MM.1S (cell line): ENCODE measurements at regions not wholly inside any gene's neighbourhood (a gene's known extent, or its start where the extent isn't known, plus 50 kb on each side); places are given as distances from the start of the nearest gene placed in this dataset.

Experiments used
- DNase-seq: peaks from one replicate; pipeline ENCODE4 v3.0.0-alpha.2; 2015
- H2AFZ ChIP-seq: fragments of 300-600 bp; sonication (generic); 2 replicates; pipeline ENCODE4 v1.6.0; 2016; ENCODE audit warnings: antibody characterized with exemption, low read length
- H3F3A ChIP-seq: fragments of 300-600 bp; sonication (generic); 2 replicates; pipeline ENCODE4 v1.6.1; 2016; ENCODE audit warnings: mild to moderate bottlenecking, antibody characterized with exemption, low read length, moderate library complexity, mixed read lengths; ENCODE audit not compliant: insufficient read depth
- H3K27ac ChIP-seq: fragments of 300-600 bp; sonication (generic); 2 replicates; pipeline ENCODE4 v1.5.1; 2016; ENCODE audit warnings: mild to moderate bottlenecking, low read length
- H3K27me3 ChIP-seq: fragments of 300-600 bp; sonication (generic); replicated peaks from 2 replicates; pipeline ENCODE4 v1.6.0; 2016; ENCODE audit warnings: low read length; ENCODE audit not compliant: insufficient read depth
- H3K36me3 ChIP-seq: fragments of 300-600 bp; sonication (generic); replicated peaks from 2 replicates; pipeline ENCODE4 v1.6.1; 2016; ENCODE audit warnings: mild to moderate bottlenecking, low read length, mixed read lengths; ENCODE audit not compliant: insufficient read depth
- H3K4me1 ChIP-seq: fragments of 300-600 bp; sonication (generic); 2 replicates; pipeline ENCODE4 v1.6.1; 2016; ENCODE audit warnings: low read length, mixed read lengths
- H3K4me2 ChIP-seq: fragments of 300-600 bp; sonication (generic); 2 replicates; pipeline ENCODE4 v1.6.0; 2016; ENCODE audit warnings: low read depth, low read length
- H3K4me3 ChIP-seq: fragments of 300-600 bp; sonication (generic); 2 replicates; pipeline ENCODE4 v1.5.1; 2016; ENCODE audit warnings: low read length, mixed read lengths
- H3K79me2 ChIP-seq: fragments of 300-600 bp; sonication (generic); 2 replicates; pipeline ENCODE4 v1.6.1; 2016; ENCODE audit warnings: mixed run types, low read length, mixed read lengths
- H3K9ac ChIP-seq: fragments of 300-600 bp; sonication (generic); 2 replicates; pipeline ENCODE4 v1.6.1; 2016; ENCODE audit warnings: low read length, mixed read lengths
- H3K9me2 ChIP-seq: fragments of 300-600 bp; sonication (generic); replicated peaks from 2 replicates; pipeline ENCODE4 v1.6.1; 2016; ENCODE audit warnings: mild to moderate bottlenecking, low read length, mixed read lengths; ENCODE audit not compliant: insufficient read depth
- H3K9me3 ChIP-seq: fragments of 300-600 bp; sonication (generic); replicated peaks from 2 replicates; pipeline ENCODE4 v1.6.1; 2016; ENCODE audit warnings: mild to moderate bottlenecking, low read length, mixed read lengths; ENCODE audit not compliant: insufficient read depth
- H4K20me1 ChIP-seq: fragments of 300-600 bp; sonication (generic); 2 replicates; pipeline ENCODE4 v1.6.1; 2016; ENCODE audit warnings: mild to moderate bottlenecking, low read length, moderate library complexity, mixed read lengths; ENCODE audit not compliant: insufficient read depth
- EZH2 ChIP-seq: fragments of 300-600 bp; sonication (generic); optimal IDR thresholded peaks from 2 replicates; pipeline ENCODE3; 2017; ENCODE audit warnings: low read depth, mild to moderate bottlenecking, antibody characterized with exemption, low read length, mixed read lengths
- EZH2phosphoT487 ChIP-seq: fragments of 300-600 bp; sonication (generic); IDR thresholded peaks from 2 replicates; pipeline ENCODE4 v1.6.1; 2018; ENCODE audit warnings: antibody characterized with exemption, low read length
- TF ChIP-seq, protein P1 (sequence below): fragments of 300-600 bp; sonication (generic); IDR thresholded peaks from 2 replicates; pipeline ENCODE4 v1.5.1; 2016; ENCODE audit warnings: antibody characterized with exemption, low read length, mixed read lengths

DNA sequence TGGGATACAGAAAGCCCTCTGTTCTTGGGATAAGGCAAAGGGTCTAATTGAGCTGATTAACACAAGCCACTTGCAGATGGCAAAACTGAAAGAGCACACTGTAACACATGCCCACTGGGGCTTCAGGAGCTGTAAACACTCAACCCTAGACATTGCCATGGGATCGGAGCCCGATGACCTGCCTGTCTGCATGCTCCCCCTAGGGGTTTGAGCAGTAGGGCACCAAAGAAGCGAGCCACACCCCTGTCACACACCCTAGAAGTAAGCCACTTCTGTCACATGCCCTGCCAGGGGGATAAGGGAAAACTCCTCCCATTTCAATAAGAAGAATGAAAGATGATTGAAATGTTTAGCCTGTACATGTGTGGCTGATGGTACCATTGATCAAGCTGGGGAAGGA is 81.3 kb upstream of the IRX6 start:
- Histone ChIP-seq H3K79me2 (no peaks in the 10 kb centered on the region), H4K20me1 (no peaks in the 10 kb centered on the region), H3F3A (no peaks in the 10 kb centered on the region), H3K4me3 (no peak overlapping the region), H3K9me3 (no peaks in the 10 kb centered on the region), H2AFZ (no peak overlapping the region), H3K4me1 (no peaks in the 10 kb centered on the region), H3K27me3 (no peaks in the 10 kb centered on the region), H3K4me2 (no peak overlapping the region), H3K9ac (no peak overlapping the region), H3K36me3 (no peaks in the 10 kb centered on the region), H3K9me2 (no peaks in the 10 kb centered on the region), H3K27ac (no peak overlapping the region)
- TF ChIP-seq, protein P1, sequence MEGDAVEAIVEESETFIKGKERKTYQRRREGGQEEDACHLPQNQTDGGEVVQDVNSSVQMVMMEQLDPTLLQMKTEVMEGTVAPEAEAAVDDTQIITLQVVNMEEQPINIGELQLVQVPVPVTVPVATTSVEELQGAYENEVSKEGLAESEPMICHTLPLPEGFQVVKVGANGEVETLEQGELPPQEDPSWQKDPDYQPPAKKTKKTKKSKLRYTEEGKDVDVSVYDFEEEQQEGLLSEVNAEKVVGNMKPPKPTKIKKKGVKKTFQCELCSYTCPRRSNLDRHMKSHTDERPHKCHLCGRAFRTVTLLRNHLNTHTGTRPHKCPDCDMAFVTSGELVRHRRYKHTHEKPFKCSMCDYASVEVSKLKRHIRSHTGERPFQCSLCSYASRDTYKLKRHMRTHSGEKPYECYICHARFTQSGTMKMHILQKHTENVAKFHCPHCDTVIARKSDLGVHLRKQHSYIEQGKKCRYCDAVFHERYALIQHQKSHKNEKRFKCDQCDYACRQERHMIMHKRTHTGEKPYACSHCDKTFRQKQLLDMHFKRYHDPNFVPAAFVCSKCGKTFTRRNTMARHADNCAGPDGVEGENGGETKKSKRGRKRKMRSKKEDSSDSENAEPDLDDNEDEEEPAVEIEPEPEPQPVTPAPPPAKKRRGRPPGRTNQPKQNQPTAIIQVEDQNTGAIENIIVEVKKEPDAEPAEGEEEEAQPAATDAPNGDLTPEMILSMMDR: no peak
- TF ChIP-seq EZH2 (no peak), EZH2phosphoT487 (no peak)
- no peak for DNase-seq

DNA sequence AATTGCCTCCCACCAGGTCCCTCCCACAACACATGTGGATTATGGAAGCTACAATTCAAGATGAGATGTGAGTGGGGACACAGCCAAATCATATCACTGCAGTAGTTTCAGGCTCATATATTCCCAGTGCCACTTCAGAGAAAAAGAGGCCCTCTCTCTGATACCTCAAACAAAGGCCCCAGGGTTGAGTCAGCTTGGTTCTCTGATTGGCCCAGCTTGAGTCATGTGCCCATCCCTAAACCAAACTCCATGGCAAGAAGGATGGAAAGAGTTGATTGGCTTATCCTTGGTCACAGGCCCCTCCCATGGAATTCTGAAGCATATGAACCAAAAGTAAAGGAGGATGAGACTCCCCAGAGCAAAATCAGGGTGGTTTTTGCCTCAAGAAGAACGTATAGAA is 75.9 kb upstream of the IRX6 start:
- no peak overlapping the region for H3K4me3 ChIP-seq
- H3K9me3 ChIP-seq: no peaks in the 10 kb centered on the region
- DNase-seq: no peak
- 0 out of 2 replicates have a peak, but pooled peaks cover 4% of the 10 kb centered on the region for H3F3A ChIP-seq
- TF ChIP-seq, protein P1: no peak
- no peak for TF ChIP-seq EZH2phosphoT487
- TF ChIP-seq EZH2: no peak
- H2AFZ ChIP-seq: no peak overlapping the region
- H4K20me1 ChIP-seq: no peaks in the 10 kb centered on the region
- no peak overlapping the region for H3K9ac ChIP-seq
- H3K36me3 ChIP-seq: no peaks in the 10 kb centered on the region
- H3K4me2 ChIP-seq: no peak overlapping the region
- peaks cover 12% of the 10 kb centered on the region for H3K4me1 ChIP-seq
- H3K27ac ChIP-seq: no peak overlapping the region
- H3K9me2 ChIP-seq: no peaks in the 10 kb centered on the region
- no peaks in the 10 kb centered on the region for H3K27me3 ChIP-seq
- no peaks in the 10 kb centered on the region for H3K79me2 ChIP-seq

DNA sequence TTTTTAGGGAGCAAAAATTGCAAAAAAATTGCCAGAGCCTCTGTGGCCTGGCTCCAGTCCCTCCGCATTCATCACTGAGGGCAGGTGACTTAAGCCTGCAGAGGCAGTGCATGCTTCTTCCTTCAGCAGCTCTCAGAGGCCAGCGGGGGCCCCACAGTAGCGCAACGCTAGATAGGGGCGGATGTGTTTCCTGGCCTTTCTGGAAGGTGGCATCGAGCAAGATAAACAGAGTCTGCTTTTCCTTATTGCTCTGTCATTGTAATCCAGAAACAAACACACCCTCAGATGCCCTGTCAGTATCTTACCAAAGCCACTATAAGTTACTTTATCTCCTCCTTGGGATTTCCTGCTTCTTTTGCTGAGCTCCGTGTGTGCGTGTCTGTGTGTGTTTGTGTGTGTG is 75.5 kb upstream of the IRX6 start:
- no peak for DNase-seq
- no peaks in the 10 kb centered on the region for H3K79me2 ChIP-seq
- no peak overlapping the region for H3K9ac ChIP-seq
- no peaks in the 10 kb centered on the region for H3K9me2 ChIP-seq
- H3K9me3 ChIP-seq: no peaks in the 10 kb centered on the region
- no peak overlapping the region for H2AFZ ChIP-seq
- H3K27me3 ChIP-seq: no peaks in the 10 kb centered on the region
- TF ChIP-seq EZH2phosphoT487: no peak
- TF ChIP-seq, protein P1: no peak
- peaks cover 12% of the 10 kb centered on the region for H3K4me1 ChIP-seq
- no peak overlapping the region for H3K4me2 ChIP-seq
- no peak overlapping the region for H3K27ac ChIP-seq
- no peaks in the 10 kb centered on the region for H3K36me3 ChIP-seq
- H3K4me3 ChIP-seq: no peak overlapping the region
- H4K20me1 ChIP-seq: no peaks in the 10 kb centered on the region
- H3F3A ChIP-seq: 0 out of 2 replicates have a peak, but pooled peaks cover 4% of the 10 kb centered on the region
